Panc1 (cell line): ENCODE measurements at regions not wholly inside any gene's neighbourhood (a gene's known extent, or its start where the extent isn't known, plus 50 kb on each side); places are given as distances from the start of the nearest gene placed in this dataset.

Experiments used
- ATAC-seq: fragments of 200-7000 bp; cut with Tn5 transposase; 2 replicates; pipeline ENCODE4 v1.9.1; 2020; ENCODE audit warnings: mild to moderate bottlenecking, moderate library complexity
- BruUV-seq: library from RNA; stranded (reverse); fragments of 400-500 nt; replicated peaks from 2 replicates; lab custom pipeline; 2021; lab: Mats Ljungman, UMichigan
- CTCF ChIA-PET: fragments of 300-600 bp; sonication (Branson Sonifier 250); formaldehyde crosslinking; loops from one replicate; lab custom pipeline; 2022; ENCODE audit warnings: antibody characterized with exemption; lab: Charles Lee
- POLR2A ChIA-PET: fragments of 300-600 bp; sonication (Branson Sonifier 250); formaldehyde crosslinking; loops from one replicate; lab custom pipeline; 2022; ENCODE audit warnings: antibody characterized with exemption; lab: Charles Lee
- DNase-seq: peaks from one replicate; pipeline ENCODE4 v3.0.0-alpha.2; 2010; ENCODE audit warnings: low read depth, low spot score
- H3K27ac ChIP-seq: 2 replicates; pipeline ENCODE4 v1.5.1; 2011; ENCODE audit warnings: mild to moderate bottlenecking, low read length, inconsistent platforms
- H3K27me3 ChIP-seq: fragments of 200-500 bp; sonication (Bioruptor generic); 2 replicates; pipeline ENCODE4 v1.6.0; 2014; ENCODE audit warnings: low read length, inconsistent platforms; ENCODE audit not compliant: control insufficient read depth, insufficient read depth
- H3K36me3 ChIP-seq: fragments of 200-500 bp; sonication (Bioruptor generic); 2 replicates; pipeline ENCODE4 v1.5.1; 2014; ENCODE audit warnings: inconsistent platforms, mild to moderate bottlenecking, low read length, moderate library complexity; ENCODE audit not compliant: control insufficient read depth, insufficient read depth
- H3K4me1 ChIP-seq: 2 replicates; pipeline ENCODE4 v1.5.1; 2011; ENCODE audit warnings: inconsistent platforms, mild to moderate bottlenecking, low read length, moderate library complexity; ENCODE audit not compliant: control insufficient read depth, insufficient read depth
- H3K4me3 ChIP-seq, 2 experiments: 2 replicates each; pipeline ENCODE4 v1.5.1; 2011 to 2012; ENCODE audit warnings: low read depth in 2 of 2, low read length in 2 of 2, mild to moderate bottlenecking in 2 of 2, inconsistent platforms in 1 of 2, moderate library complexity in 1 of 2
- H3K9me3 ChIP-seq: fragments of 200-500 bp; sonication (Bioruptor generic); 2 replicates; pipeline ENCODE4 v1.5.1; 2014; ENCODE audit warnings: low read depth, mild to moderate bottlenecking, inconsistent platforms, low read length, moderate library complexity; ENCODE audit not compliant: control insufficient read depth, insufficient read depth
- CTCF ChIP-seq: fragments of 450-650 bp; IDR thresholded peaks from 2 replicates; pipeline ENCODE4 v1.5.1; 2017; ENCODE audit warnings: mild to moderate bottlenecking
- POLR2AphosphoS5 ChIP-seq: IDR thresholded peaks from 2 replicates; pipeline ENCODE4 v1.6.1; 2012; ENCODE audit warnings: mild to moderate bottlenecking, low read depth, low read length, moderate library complexity
- REST ChIP-seq, 2 experiments: IDR thresholded peaks; 2 replicates each; pipeline ENCODE4 v1.6.1; 2011 to 2012; ENCODE audit warnings: low read depth in 2 of 2, control low read depth in 1 of 2, low read length in 1 of 2, mild to moderate bottlenecking in 1 of 2, moderate library complexity in 1 of 2; ENCODE audit not compliant: insufficient read depth in 1 of 2
- SIN3A ChIP-seq: IDR thresholded peaks from 2 replicates; pipeline ENCODE4 v1.6.1; 2012; ENCODE audit warnings: low read depth, mild to moderate bottlenecking, low read length, moderate library complexity, borderline replicate concordance; ENCODE audit not compliant: insufficient read depth
- TCF7L2 ChIP-seq: IDR thresholded peaks from 2 replicates; pipeline ENCODE4 v1.6.1; 2011; ENCODE audit warnings: mild to moderate bottlenecking, low read depth, low read length, inconsistent platforms
- in situ Hi-C: cut with HindIII; loops from 2 replicates; pipeline ENCODE4 v1.10.0; 2016; ENCODE audit warnings: low sequenced_read_pairs, low pct_unique_long_range_greater_than_20kb
- intact Hi-C: fragments of 100-400 bp; cut with micrococcal nuclease; formaldehyde crosslinking; loops from one replicate; pipeline ENCODE4 v1.10.0; 2022; ENCODE audit not compliant: unreplicated experiment

GRCh38 chr16:86783636-86784626, 205.6 kb downstream of the FOXL1 start:
- Histone ChIP-seq H3K27me3 (no peaks in the 10 kb centered on the region), H3K36me3 (no peaks in the 10 kb centered on the region), H3K27ac (no peak overlapping the region), H3K4me1 (no peaks in the 10 kb centered on the region), H3K9me3 (no peaks in the 10 kb centered on the region), H3K4me3 (no peak overlapping the region)
- no peak for TF ChIP-seq POLR2AphosphoS5
- TF ChIP-seq SIN3A, result no peak
- no peak for TF ChIP-seq TCF7L2
- no peak for TF ChIP-seq CTCF
- no peak for TF ChIP-seq REST (IDR thresholded peaks at IDR 0.05; ENCODE audit: insufficient read depth in 1 of 2, low read depth in 2 of 2, low read length in 1 of 2)
- intact Hi-C loops (no loop called here), in situ Hi-C loops (no loop called here)
- DNase-seq (no peak), ATAC-seq (no peak)
- CTCF ChIA-PET, result no interaction called here
- POLR2A ChIA-PET, result no interaction called here
- no TSS peak for BruUV-seq

DNA sequence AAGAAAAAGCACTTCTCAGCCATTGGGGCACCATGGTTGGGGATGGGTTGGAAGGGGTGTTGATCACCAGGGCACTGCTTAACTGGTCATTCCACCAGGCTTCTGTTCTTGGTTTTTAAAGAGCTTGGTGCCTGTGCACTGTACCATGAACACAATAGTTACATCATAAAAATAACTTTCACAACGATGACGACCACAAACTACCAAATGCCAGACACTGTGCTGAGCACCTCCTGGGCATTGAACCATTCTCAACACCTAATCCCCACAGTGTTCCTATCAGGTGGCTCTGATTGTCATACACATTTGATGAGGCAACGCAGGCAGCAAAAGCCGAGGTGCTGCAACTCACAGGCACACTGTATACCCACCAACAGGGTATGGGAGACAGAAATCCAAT, 208.0 kb downstream of the FOXL1 start:
- in situ Hi-C loops (no loop called here), intact Hi-C loops (no loop called here)
- Histone ChIP-seq H3K9me3 (no peaks in the 10 kb centered on the region), H3K27me3 (no peaks in the 10 kb centered on the region), H3K27ac (no peak overlapping the region), H3K36me3 (no peaks in the 10 kb centered on the region), H3K4me3 (no peak overlapping the region), H3K4me1 (no peaks in the 10 kb centered on the region)
- TF ChIP-seq SIN3A, result no peak
- no peak for TF ChIP-seq REST (IDR thresholded peaks at IDR 0.05; ENCODE audit: insufficient read depth in 1 of 2, low read depth in 2 of 2, low read length in 1 of 2)
- TF ChIP-seq CTCF, result no peak
- no peak for TF ChIP-seq TCF7L2
- no peak for TF ChIP-seq POLR2AphosphoS5
- POLR2A ChIA-PET, result no interaction called here
- BruUV-seq, result no TSS peak
- ATAC-seq, result no peak
- no peak for DNase-seq
- CTCF ChIA-PET, result no interaction called here
